PFSK-1 (cell line): ENCODE measurements at regions not wholly inside any gene's neighbourhood (a gene's known extent, or its start where the extent isn't known, plus 50 kb on each side); places are given as distances from the start of the nearest gene placed in this dataset.

Experiments used
- FOXP2 ChIP-seq: optimal IDR thresholded peaks from 2 replicates; pipeline ENCODE3; 2011; ENCODE audit warnings: borderline replicate concordance, control low read depth, inconsistent platforms; ENCODE audit not compliant: insufficient read depth; ENCODE audit errors: extremely low read length, extremely low read depth
- POLR2AphosphoS5 ChIP-seq: IDR thresholded peaks from 2 replicates; pipeline ENCODE4 v1.6.1; 2012; ENCODE audit warnings: low read depth, mild to moderate bottlenecking, control low read depth, low read length, moderate library complexity
- REST ChIP-seq, 2 experiments: IDR thresholded peaks; 2 replicates each; pipeline versions ENCODE4 v1.6.1 to v1.8.0; 2011 to 2012; ENCODE audit warnings: low read depth in 2 of 2, low read length in 2 of 2, control low read depth in 1 of 2, inconsistent platforms in 1 of 2, mild to moderate bottlenecking in 1 of 2, moderate library complexity in 1 of 2; ENCODE audit not compliant: insufficient read depth in 1 of 2
- SIN3A ChIP-seq: IDR thresholded peaks from 2 replicates; pipeline ENCODE4 v1.6.1; 2012; ENCODE audit warnings: mild to moderate bottlenecking, low read length, moderate library complexity, borderline replicate concordance; ENCODE audit not compliant: insufficient read depth

GRCh38 chr3:194247350-194247740 is 103.8 kb downstream of the CPN2 start:
- TF ChIP-seq POLR2AphosphoS5 (no peak), FOXP2 (no peak), REST (IDR thresholded peaks at IDR 0.05; ENCODE audit: insufficient read depth in 1 of 2, low read depth in 2 of 2, low read length in 2 of 2) (no peak), SIN3A (no peak)
